Neural cell (in vitro differentiated cells): ENCODE measurements at regions not wholly inside any gene's neighbourhood (a gene's known extent, or its start where the extent isn't known, plus 50 kb on each side); places are given as distances from the start of the nearest gene placed in this dataset.

Experiments used
- H2AFZ ChIP-seq: fragments of 200-600, 300-800 bp; sonication (generic), shearing (Covaris generic); 2 replicates; pipeline ENCODE4 v1.6.0; 2014; ENCODE audit warnings: low read depth, mild to moderate bottlenecking, antibody characterized with exemption, low read length, moderate library complexity
- H3F3A ChIP-seq: fragments of 200-600 bp; shearing (Covaris generic); 2 replicates; pipeline ENCODE4 v1.6.1; 2016; ENCODE audit warnings: mild to moderate bottlenecking, moderate library complexity, mixed read lengths, antibody characterized with exemption, low read length; ENCODE audit not compliant: insufficient read depth, poor library complexity, severe bottlenecking
- H3K27ac ChIP-seq: fragments of 200-600, 300-800 bp; sonication (generic), shearing (Covaris generic); 2 replicates; pipeline ENCODE4 v1.5.1; 2014; ENCODE audit warnings: mild to moderate bottlenecking, low read length, moderate library complexity
- H3K27me3 ChIP-seq: fragments of 300-800, 200-600 bp; sonication (generic), shearing (Covaris generic); 2 replicates; pipeline ENCODE4 v1.6.0; 2014; ENCODE audit warnings: mild to moderate bottlenecking, low read depth, low read length, moderate library complexity; ENCODE audit not compliant: insufficient read depth
- H3K36me3 ChIP-seq: fragments of 300-800, 200-600 bp; sonication (generic), shearing (Covaris generic); 2 replicates; pipeline ENCODE4 v1.5.1; 2014; ENCODE audit warnings: mild to moderate bottlenecking, antibody characterized with exemption, low read length, moderate library complexity; ENCODE audit not compliant: insufficient read depth
- H3K4me2 ChIP-seq: fragments of 300-800, 200-600 bp; sonication (generic), shearing (Covaris generic); 2 replicates; pipeline ENCODE4 v1.6.0; 2014; ENCODE audit warnings: mild to moderate bottlenecking, low read length
- H3K4me3 ChIP-seq: fragments of 300-800, 200-600 bp; sonication (generic), shearing (Covaris generic); 2 replicates; pipeline ENCODE4 v1.5.1; 2014; ENCODE audit warnings: mild to moderate bottlenecking, low read length, moderate library complexity
- H3K79me2 ChIP-seq: fragments of 200-600 bp; shearing (Covaris generic); replicated peaks from 2 replicates; pipeline ENCODE4 v1.6.0; 2014; ENCODE audit warnings: mild to moderate bottlenecking, low read length, moderate library complexity; ENCODE audit not compliant: insufficient read depth
- H3K9ac ChIP-seq: fragments of 300-800, 200-600 bp; sonication (generic), shearing (Covaris generic); 2 replicates; pipeline ENCODE4 v1.6.1; 2016; ENCODE audit warnings: mild to moderate bottlenecking, low read length, mixed read lengths
- H3K9me2 ChIP-seq: fragments of 200-600 bp; shearing (Covaris generic); 2 replicates; pipeline ENCODE4 v1.6.1; 2016; ENCODE audit warnings: mild to moderate bottlenecking, low read length, mixed read lengths; ENCODE audit not compliant: insufficient read depth
- H3K9me3 ChIP-seq: fragments of 200-600, 300-800 bp; sonication (generic), shearing (Covaris generic); 2 replicates; pipeline ENCODE4 v1.6.1; 2016; ENCODE audit warnings: mild to moderate bottlenecking, mixed run types, low read length, moderate library complexity, mixed read lengths
- H4K20me1 ChIP-seq: fragments of 200-600 bp; shearing (Covaris generic); 2 replicates; pipeline ENCODE4 v1.6.1; 2016; ENCODE audit warnings: mild to moderate bottlenecking, mixed run types; ENCODE audit not compliant: insufficient read depth
- EP300 ChIP-seq: fragments of 450-650 bp; conservative IDR thresholded peaks from 2 replicates; pipeline ENCODE4 v1.6.1; 2014; ENCODE audit warnings: antibody characterized with exemption, mild to moderate bottlenecking, moderate library complexity; ENCODE audit not compliant: poor library complexity, severe bottlenecking
- MXI1 ChIP-seq: fragments of 450-650 bp; conservative IDR thresholded peaks from 2 replicates; pipeline ENCODE4 v1.6.1; 2014; ENCODE audit warnings: antibody characterized with exemption, mild to moderate bottlenecking; ENCODE audit not compliant: poor library complexity, severe bottlenecking
- POLR2AphosphoS5 ChIP-seq: IDR thresholded peaks from 2 replicates; pipeline ENCODE4 v1.6.1; 2012
- RAD21 ChIP-seq: fragments of 450-650 bp; conservative IDR thresholded peaks from 2 replicates; pipeline ENCODE4 v1.6.1; 2014; ENCODE audit warnings: antibody characterized with exemption, mild to moderate bottlenecking, moderate library complexity
- TAF1 ChIP-seq: IDR thresholded peaks from 2 replicates; pipeline ENCODE4 v1.6.1; 2012; ENCODE audit warnings: low read depth
- TF ChIP-seq, protein P1 (sequence below): IDR thresholded peaks from 2 replicates; pipeline ENCODE4 v1.6.1; 2012; ENCODE audit warnings: borderline replicate concordance
- TF ChIP-seq, protein P2 (sequence below): fragments of 450-650 bp; IDR thresholded peaks from 2 replicates; pipeline ENCODE4 v1.5.1; 2014; ENCODE audit warnings: antibody characterized with exemption, mild to moderate bottlenecking, moderate library complexity; ENCODE audit not compliant: poor library complexity, severe bottlenecking

DNA sequence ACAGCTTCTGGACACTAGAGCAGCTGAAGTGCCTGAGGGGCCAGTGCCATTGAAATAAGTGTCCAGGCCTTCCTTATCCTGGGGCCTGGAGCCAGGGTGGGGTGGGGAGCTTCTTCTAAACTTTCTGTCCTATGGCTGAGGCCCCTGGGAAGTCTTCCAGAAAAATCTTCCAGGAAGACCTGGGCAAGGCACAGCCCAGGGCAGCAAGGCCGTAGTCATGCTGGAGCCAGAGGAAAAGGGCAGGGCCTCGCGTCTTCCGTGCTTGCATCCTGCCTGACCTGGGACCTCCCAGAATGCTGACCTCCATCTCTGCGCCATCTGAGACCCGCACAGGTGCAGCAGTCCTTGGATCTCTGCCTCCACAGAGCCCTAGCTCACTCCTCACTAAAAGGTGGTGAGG lies 96.7 kb upstream of the SLC44A3 start:
- TF ChIP-seq, protein P1, sequence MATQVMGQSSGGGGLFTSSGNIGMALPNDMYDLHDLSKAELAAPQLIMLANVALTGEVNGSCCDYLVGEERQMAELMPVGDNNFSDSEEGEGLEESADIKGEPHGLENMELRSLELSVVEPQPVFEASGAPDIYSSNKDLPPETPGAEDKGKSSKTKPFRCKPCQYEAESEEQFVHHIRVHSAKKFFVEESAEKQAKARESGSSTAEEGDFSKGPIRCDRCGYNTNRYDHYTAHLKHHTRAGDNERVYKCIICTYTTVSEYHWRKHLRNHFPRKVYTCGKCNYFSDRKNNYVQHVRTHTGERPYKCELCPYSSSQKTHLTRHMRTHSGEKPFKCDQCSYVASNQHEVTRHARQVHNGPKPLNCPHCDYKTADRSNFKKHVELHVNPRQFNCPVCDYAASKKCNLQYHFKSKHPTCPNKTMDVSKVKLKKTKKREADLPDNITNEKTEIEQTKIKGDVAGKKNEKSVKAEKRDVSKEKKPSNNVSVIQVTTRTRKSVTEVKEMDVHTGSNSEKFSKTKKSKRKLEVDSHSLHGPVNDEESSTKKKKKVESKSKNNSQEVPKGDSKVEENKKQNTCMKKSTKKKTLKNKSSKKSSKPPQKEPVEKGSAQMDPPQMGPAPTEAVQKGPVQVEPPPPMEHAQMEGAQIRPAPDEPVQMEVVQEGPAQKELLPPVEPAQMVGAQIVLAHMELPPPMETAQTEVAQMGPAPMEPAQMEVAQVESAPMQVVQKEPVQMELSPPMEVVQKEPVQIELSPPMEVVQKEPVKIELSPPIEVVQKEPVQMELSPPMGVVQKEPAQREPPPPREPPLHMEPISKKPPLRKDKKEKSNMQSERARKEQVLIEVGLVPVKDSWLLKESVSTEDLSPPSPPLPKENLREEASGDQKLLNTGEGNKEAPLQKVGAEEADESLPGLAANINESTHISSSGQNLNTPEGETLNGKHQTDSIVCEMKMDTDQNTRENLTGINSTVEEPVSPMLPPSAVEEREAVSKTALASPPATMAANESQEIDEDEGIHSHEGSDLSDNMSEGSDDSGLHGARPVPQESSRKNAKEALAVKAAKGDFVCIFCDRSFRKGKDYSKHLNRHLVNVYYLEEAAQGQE = no peak
- TF ChIP-seq TAF1 = no peak
- TF ChIP-seq MXI1 = no peak
- TF ChIP-seq EP300 = no peak
- TF ChIP-seq, protein P2, sequence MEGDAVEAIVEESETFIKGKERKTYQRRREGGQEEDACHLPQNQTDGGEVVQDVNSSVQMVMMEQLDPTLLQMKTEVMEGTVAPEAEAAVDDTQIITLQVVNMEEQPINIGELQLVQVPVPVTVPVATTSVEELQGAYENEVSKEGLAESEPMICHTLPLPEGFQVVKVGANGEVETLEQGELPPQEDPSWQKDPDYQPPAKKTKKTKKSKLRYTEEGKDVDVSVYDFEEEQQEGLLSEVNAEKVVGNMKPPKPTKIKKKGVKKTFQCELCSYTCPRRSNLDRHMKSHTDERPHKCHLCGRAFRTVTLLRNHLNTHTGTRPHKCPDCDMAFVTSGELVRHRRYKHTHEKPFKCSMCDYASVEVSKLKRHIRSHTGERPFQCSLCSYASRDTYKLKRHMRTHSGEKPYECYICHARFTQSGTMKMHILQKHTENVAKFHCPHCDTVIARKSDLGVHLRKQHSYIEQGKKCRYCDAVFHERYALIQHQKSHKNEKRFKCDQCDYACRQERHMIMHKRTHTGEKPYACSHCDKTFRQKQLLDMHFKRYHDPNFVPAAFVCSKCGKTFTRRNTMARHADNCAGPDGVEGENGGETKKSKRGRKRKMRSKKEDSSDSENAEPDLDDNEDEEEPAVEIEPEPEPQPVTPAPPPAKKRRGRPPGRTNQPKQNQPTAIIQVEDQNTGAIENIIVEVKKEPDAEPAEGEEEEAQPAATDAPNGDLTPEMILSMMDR = no peak
- no peak for TF ChIP-seq RAD21
- H3K4me2 ChIP-seq = no peak overlapping the region
- no peaks in the 10 kb centered on the region for H3F3A ChIP-seq
- no peaks in the 10 kb centered on the region for H3K27me3 ChIP-seq
- H3K9me3 ChIP-seq = no peaks in the 10 kb centered on the region
- H3K79me2 ChIP-seq = no peaks in the 10 kb centered on the region
- H3K27ac ChIP-seq = no peak overlapping the region
- H3K9me2 ChIP-seq = no peaks in the 10 kb centered on the region
- H3K9ac ChIP-seq = no peak overlapping the region
- no peak overlapping the region for H2AFZ ChIP-seq
- H3K36me3 ChIP-seq = no peaks in the 10 kb centered on the region
- no peak overlapping the region for H3K4me3 ChIP-seq
- H4K20me1 ChIP-seq = no peaks in the 10 kb centered on the region

DNA sequence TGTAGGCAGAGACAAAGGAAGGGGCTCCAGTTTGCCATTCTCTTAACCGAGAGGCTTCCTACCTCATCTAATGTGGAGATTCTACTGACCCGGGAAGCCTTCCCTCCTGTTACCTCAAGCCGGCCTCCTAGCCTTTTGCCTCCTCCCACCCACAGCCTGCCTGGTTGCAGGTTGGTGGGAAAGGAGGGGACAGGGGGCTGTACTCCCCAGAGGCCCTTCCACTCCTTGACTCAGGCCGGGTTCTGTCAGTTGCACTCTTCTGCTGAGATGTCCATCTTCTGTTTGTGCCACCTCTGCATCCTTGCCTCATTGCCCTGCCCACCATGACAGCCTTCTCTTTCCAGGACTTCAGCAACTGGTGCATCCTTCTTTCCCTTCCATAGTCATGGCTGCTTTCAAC lies 98.0 kb upstream of the SLC44A3 start:
- no peaks in the 10 kb centered on the region for H3K36me3 ChIP-seq
- no peaks in the 10 kb centered on the region for H4K20me1 ChIP-seq
- H2AFZ ChIP-seq = no peak overlapping the region
- no peaks in the 10 kb centered on the region for H3K79me2 ChIP-seq
- H3K27me3 ChIP-seq = no peaks in the 10 kb centered on the region
- H3K4me2 ChIP-seq = no peak overlapping the region
- TF ChIP-seq, protein P2 = no peak
- TF ChIP-seq POLR2AphosphoS5 (no peak), MXI1 (no peak)
- no peak overlapping the region for H3K9ac ChIP-seq
- H3K27ac ChIP-seq = no peak overlapping the region
- no peak overlapping the region for H3K4me3 ChIP-seq
- no peaks in the 10 kb centered on the region for H3K9me3 ChIP-seq
- H3K9me2 ChIP-seq = no peaks in the 10 kb centered on the region
- H3F3A ChIP-seq = no peaks in the 10 kb centered on the region
